B cell (primary cell): ENCODE measurements at regions not wholly inside any gene's neighbourhood (a gene's known extent, or its start where the extent isn't known, plus 50 kb on each side); places are given as distances from the start of the nearest gene placed in this dataset.

Source experiments
- EZH2 ChIP-seq: IDR thresholded peaks from 2 replicates; pipeline ENCODE4 v1.6.1; 2012; ENCODE audit warnings: borderline replicate concordance, low read depth, mild to moderate bottlenecking, moderate library complexity, low read length; ENCODE audit not compliant: insufficient read depth, poor library complexity, severe bottlenecking
- TF ChIP-seq, protein P1 (sequence below): fragments of 200-600 bp; IDR thresholded peaks from one replicate; pipeline ENCODE4 v1.8.0; 2022; ENCODE audit warnings: antibody characterized with exemption, mild to moderate bottlenecking

DNA sequence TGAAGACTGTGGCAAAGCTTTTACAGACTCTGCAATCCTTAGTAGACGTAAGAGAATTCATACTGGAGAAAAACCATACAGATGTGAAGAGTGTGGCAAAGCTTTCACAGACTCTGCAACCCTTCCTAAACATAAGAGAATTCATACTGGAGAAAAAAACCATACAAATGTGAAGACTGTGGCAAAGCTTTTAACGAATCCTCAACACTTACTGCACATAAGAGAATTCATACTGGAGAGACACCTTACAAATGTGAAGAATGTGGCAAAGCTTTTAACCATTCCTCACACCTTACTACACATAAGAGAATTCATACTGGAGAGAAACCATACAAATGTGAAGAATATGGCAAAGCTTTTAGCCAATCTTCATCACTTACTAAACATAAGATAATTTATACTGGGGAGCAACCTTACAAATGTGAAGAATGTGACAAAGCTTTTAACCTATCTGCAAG lies 50.1 kb upstream of the ZNF98 start:
- TF ChIP-seq, protein P1, sequence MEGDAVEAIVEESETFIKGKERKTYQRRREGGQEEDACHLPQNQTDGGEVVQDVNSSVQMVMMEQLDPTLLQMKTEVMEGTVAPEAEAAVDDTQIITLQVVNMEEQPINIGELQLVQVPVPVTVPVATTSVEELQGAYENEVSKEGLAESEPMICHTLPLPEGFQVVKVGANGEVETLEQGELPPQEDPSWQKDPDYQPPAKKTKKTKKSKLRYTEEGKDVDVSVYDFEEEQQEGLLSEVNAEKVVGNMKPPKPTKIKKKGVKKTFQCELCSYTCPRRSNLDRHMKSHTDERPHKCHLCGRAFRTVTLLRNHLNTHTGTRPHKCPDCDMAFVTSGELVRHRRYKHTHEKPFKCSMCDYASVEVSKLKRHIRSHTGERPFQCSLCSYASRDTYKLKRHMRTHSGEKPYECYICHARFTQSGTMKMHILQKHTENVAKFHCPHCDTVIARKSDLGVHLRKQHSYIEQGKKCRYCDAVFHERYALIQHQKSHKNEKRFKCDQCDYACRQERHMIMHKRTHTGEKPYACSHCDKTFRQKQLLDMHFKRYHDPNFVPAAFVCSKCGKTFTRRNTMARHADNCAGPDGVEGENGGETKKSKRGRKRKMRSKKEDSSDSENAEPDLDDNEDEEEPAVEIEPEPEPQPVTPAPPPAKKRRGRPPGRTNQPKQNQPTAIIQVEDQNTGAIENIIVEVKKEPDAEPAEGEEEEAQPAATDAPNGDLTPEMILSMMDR, result no peak
- no peak for TF ChIP-seq EZH2
